GM18861 (cell line): ENCODE measurements at regions not wholly inside any gene's neighbourhood (a gene's known extent, or its start where the extent isn't known, plus 50 kb on each side); places are given as distances from the start of the nearest gene placed in this dataset.

Source experiments
- ATAC-seq: cut with Tn5 transposase; IDR thresholded peaks from one replicate; pipeline ENCODE4 v1.9.1; 2021; ENCODE audit not compliant: unreplicated experiment

- ATAC-seq: no peak
These were observed 99.3 kb upstream of the BCOR start for GRCh38 chrX:40197071-40197470.

DNA sequence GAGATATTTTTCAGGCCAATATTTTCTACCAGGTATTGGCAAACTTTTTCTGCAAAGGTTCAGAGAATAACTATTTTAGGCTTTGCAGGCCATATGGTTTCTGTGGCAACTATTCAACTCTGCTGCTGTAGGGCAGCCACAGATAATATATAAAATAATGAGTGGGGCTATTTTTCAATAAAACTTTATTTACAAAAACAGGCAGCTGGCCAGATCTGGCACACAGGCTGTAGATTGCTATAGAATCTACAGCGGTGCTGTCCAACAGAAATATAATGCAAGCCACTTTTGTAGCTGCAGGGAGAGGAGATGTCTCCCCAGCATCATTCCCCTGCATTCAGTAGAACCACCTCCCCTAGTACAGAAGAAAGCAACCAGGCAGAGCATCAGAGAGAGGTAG lies 97.6 kb upstream of the BCOR start:
- no peak for ATAC-seq

DNA sequence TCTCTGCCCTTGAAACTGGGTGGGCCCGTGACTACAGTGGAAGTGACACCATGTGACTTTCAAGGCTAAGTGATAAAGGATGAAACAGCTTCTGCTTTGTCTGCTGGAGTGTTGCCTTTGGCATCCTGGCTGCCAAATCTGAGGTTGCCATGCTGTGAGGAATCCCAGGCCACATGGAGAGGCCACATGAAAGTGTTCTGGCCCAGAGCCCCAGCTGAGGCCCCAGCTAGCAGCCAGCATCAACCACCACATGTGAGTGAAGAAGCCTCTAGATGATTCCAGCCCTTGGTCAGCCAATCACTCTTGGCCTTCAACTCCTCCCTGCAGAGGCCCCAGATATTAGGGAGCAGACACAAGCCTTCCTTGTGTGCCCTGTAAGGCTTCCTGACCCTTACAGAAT lies 94.4 kb upstream of the BCOR start:
- no peak for ATAC-seq

DNA sequence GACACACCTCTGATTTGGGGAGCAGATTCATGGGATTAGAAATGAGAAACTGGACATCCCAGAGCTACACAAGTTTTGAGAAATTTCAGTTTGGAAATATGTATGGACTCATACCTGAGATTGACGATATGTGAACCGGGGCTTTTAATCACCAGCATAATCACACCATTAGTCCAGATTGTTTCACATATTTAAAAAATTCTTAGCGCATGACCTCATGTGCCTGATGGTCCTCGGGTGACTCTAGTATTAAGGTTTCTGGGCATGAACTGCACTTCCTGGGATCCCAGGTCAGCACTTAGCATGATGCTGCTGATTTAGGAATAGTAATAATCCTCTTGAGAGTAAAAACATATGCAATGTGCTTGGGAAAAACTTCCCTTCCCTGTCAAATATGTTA lies 91.9 kb upstream of the BCOR start:
- no peak for ATAC-seq

DNA sequence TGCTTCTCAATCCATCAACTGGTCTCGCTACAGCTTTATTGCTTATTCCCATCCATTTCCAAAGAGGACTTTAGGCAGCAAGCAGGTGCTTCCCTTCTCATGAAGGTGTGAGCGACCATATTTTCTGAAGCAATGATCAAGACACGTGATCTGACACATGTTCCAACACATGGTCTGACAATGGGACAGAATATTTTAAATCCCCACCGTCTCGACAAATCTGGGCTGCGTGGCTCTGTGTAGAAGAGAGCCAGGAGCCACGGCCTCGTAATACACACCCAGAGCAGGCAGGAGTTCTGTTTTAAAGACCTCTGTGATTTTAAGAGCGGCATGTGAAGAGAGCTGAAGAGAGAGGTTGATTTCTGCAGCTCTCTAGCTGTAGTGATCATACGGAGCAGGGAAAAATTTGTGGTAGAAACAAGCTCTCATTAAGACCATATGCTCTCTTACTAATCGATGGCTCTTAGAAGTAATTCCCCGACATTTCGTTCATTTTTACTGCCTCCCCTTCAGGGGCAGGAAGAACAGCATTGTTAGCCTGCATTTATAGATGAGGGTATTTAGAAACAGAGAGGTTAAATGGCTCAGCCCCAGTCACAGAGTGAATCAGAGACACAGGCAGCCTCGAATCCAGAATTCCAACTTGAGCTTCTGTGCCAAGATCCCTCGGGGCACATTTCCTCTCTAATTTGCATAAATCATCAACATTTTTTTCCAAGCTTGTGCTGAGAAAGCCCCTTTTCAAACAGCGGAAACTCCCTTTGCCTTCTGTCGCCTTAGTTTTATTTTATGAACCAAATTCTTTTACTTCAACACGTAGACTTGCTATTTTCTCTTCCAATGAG lies 91.0 kb upstream of the BCOR start:
- ATAC-seq: no peak

DNA sequence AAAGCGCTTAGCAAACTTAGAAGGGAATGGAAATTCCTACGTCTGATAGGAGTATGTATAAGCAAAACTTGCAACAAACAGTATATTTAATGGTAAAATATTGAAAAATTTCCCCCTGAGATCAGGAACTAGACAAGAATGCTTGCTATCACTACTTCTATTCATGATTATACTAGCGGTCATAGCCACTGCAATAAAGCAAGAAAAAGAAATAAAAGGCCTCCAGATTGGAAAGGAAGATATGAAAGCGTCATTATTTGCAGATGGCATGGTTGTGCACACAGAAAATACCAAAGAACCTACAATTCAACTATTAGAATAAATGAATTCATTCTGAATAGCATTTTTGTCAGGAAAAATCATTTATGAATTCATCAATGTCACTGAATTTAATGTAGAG lies 87.2 kb upstream of the BCOR start:
- ATAC-seq: no peak

DNA sequence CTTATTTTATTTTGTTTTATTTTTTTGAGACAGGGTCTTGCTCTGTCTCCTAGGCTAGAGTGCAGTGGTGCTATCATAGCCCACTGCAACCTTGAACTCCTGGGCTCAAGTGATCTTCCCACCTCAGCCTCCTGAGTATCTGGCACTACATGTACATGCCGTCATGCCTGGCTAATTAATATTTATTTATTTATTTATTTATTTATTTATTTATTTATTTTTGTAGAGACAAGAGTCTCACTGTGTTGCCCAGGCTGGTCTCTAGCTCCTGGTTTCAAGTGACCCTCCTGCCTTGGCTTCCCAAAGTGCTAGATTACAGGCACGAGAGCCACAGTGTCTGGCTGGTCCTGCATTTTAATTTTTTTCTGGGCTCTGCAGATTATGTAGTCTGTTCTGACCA lies 84.9 kb upstream of the BCOR start:
- no peak for ATAC-seq

DNA sequence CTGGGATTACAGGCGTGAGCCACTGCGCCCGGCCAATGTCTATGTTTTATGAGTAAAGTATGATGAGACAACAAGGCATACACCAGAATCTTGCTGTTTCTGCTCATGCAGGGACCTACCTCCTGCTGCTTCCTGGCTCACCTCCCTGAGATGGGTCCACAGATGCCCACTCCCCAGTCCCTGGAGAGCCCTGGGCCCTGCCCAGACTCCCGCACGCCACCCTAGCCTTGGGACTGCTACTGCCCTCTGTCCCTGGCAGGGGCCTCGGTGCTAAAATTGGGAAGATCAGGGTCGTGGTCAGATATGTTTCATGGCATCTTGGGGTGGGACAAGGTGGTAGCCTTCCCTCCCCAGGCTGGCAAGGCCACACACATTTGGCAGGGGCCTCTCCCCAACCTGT lies 84.3 kb upstream of the BCOR start:
- no peak for ATAC-seq

DNA sequence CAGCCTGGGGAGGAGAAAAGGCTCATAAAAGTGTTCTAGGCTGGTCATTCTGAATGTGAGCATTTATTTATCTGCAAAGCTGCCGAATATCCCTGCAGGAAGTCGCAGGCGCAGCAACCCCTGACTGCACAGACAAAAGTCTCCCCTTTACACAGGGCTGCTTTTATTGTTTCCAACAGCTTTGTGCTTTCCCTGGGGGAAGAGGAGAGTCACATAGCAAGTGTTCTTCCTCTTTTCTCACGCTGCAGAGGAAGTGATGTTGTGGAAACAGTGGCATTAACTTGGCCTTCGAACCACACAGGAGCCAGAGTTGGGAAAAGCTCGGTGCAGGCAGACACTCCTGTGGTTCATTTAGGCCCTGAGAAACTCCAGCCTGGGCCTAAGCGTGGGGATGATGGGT lies 81.5 kb upstream of the BCOR start:
- ATAC-seq: no peak

DNA sequence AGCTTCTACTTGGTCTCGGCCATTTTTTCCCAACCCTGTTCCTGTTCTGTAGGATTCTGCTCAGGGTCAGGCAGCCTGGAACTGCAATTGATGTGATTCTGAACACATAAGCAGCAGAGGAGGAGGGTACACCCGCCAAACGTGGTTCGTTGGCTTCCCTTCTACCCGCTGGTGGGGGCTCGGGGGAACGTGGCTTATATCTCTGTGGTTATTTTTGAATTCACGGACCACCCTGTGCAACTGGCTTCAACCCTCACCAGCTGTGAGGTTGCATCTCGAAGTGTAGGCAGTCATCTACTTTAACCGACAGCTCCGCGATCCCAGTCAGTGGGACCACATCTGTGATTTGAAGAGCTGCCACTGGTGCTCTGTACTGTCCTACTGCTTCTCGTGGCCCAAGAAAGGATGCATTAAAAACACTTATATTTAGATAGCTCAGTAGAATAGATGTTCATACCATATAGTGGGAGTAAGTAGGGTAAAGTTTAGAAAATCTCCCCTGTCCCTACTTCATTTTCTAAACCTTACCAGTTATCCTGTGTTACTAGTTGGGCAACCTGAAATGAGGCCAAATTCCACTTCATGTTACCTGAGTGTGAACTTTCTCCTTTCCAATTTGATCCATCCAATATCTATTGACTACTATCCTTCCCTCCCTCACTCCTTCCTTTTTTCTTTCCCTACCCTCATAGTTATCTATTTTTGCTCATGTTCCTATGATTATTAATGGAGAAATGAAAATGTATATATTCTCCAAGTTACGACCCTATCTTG lies 80.4 kb upstream of the BCOR start:
- ATAC-seq: no peak

- ATAC-seq: no peak
These were observed 79.7 kb upstream of the BCOR start for GRCh38 chrX:40177489-40177888.

- no peak for ATAC-seq
These were observed 79.3 kb upstream of the BCOR start for GRCh38 chrX:40177117-40177430.

- no peak for ATAC-seq
These were observed 78.8 kb upstream of the BCOR start for GRCh38 chrX:40176351-40177116.

DNA sequence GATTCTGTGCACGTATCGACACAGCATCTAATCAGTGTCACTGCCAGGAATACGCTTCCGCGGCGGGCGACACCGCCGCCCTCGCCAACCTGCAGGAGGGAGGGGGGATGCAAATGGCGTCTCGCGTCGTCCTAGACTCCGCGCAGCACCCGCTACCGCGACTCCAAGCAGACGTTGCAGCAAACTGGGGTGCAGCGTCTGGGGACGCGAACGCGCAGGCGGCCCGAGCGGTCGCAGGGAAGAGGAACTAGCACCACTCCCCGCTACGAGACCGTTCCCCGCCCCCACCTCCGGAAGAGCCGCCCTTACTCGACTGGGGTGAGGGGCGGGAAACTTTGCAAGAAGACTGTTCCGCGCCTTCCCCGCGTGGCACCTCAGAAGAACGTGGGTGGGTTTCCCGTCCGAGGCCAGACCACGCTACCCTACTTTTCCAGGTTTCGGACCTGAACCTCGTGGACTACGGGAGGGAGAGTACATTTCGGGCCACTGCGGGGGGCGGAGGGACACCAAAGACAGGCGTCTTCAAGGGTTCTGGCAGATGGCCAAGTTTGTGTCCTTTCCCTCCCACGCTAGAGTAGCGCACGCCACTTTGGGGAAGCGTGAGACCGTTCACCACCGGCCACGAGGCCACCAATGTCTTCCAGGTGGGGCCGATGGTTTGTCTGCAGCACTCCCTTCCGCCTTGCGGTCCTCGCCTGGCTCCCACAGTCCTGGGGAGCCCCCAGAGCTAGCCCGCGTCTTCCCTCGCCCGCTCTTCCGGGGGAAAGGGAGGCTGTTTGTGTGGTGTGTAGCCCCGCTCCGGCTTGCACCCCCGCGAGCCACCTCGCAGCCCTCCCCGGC lies 78.0 kb upstream of the BCOR start:
- ATAC-seq: no peak

DNA sequence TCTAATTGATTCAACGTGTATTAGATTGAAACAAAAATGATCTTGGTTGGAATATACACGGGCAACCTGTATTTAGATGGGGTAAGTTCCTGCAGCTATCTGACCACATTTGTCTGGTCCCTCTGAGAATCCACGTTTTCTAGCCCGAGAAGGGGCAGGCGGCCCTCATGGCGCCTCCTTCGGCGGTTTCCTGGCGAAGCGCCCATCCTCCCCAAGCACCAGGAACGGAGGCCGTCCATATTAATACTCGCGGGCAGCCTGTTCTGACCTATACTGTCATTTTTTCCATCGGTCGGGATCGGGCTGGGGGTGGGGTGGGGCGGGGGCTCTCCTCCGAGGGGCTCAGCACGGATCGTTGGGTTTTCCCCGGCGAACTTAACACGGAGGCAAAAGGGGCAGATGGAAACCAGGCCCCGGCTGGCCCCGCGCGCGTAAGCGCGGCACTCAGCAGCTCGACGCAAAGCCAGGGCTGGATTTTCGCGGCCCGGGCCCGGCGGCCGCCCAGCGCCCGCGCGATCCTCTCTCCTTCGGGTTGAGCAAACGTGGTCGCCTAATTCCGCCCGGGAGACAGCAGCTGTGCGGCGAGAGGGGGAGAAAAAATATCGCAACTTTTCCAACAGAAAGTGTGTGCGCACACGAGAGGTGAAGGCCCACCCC lies 77.2 kb upstream of the BCOR start:
- no peak for ATAC-seq

- ATAC-seq: no peak
These were observed 76.5 kb upstream of the BCOR start for GRCh38 chrX:40174001-40174853.

DNA sequence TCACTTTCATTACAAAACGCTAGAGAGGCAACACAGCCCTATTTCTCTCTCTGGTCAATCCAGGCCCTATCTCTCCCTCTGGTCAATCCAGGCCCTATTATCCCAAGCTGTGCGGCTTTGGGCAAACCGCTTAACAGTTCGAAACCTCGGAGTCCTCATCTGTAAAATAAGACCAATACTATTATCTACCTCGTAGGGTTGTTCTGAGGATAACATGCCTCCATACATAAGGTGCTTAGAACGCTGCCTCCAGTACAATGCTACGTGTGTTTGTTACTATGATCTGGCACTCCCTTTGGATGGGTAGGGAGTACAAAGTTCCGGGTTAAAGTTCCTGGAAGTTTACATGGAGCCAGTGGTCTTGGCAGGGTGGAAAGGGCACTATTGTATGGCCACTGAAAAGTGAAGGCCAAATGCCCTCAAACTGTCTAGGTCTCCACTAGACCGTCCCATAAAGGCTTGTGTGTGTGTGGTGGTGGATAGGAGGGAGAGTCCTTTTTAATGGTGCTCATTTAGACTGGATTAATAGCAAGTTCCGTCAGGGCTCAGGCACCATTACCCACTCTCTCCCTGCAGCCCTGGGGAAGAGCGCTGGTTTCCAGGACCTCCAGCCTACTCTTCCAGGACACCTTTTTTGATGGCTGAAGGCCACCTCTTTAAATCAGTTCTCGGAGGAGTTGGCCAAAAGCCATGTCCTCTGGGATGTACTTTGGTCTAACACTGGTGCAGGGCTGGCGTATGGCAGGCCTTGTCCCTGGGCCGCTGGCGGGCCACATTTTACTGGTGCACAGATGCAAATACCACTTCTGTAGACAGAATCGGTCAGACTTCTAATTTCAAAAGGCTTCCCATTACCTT lies 75.6 kb upstream of the BCOR start:
- ATAC-seq: no peak

GRCh38 chrX:40172401-40173142 lies 74.8 kb upstream of the BCOR start:
- no peak for ATAC-seq
